Breast epithelium (tissue), 3 donors: ENCODE measurements at regions not wholly inside any gene's neighbourhood (a gene's known extent, or its start where the extent isn't known, plus 50 kb on each side); places are given as distances from the start of the nearest gene placed in this dataset.

ENCODE experiments used
- CTCF ChIP-seq, 3 donors: fragments of 450-650 bp; IDR thresholded peaks; one replicate each; pipeline ENCODE4 v1.5.1; 2016 to 2017; ENCODE audit warnings: antibody characterized with exemption in 3 of 3, mild to moderate bottlenecking in 3 of 3, moderate library complexity in 3 of 3
- POLR2A ChIP-seq: fragments of 450-650 bp; IDR thresholded peaks from one replicate; pipeline ENCODE4 v1.6.1; 2016; ENCODE audit warnings: antibody characterized with exemption, mild to moderate bottlenecking, moderate library complexity

GRCh38 chr14:48748151-48748675, 838.0 kb downstream of the RPS29 start:
- TF ChIP-seq POLR2A (no peak), CTCF (IDR thresholded peaks at IDR 0.05) (no peak)
